ENCODE measurements at regions not wholly inside any gene's neighbourhood (a gene's known extent, or its start where the extent isn't known, plus 50 kb on each side); places are given as distances from the start of the nearest gene placed in this dataset.

- no peak for TF ChIP-seq POLR2A (IDR thresholded peaks at IDR 0.05; ENCODE audit: borderline replicate concordance, extremely low read depth, insufficient read depth, insufficient read length)
- no peak for TF ChIP-seq CTCF (IDR thresholded peaks at IDR 0.05 in 2 of 3, conservative IDR thresholded peaks at IDR 0.05 in 1 of 3; ENCODE audit: borderline replicate concordance in 1 of 3, insufficient read depth in 1 of 3, low read depth in 2 of 3, low read length in 2 of 3)
- no peak for TF ChIP-seq YY1 (IDR thresholded peaks at IDR 0.05; ENCODE audit: extremely low read depth, insufficient replicate concordance, low read depth, low read length)
- TF ChIP-seq REST (IDR thresholded peaks at IDR 0.05; ENCODE audit: low read depth), result no peak
- no peak for TF ChIP-seq RAD21 (IDR thresholded peaks at IDR 0.05; ENCODE audit: low read depth)
- no peak for TF ChIP-seq POLR2AphosphoS5 (IDR thresholded peaks at IDR 0.05; ENCODE audit: low read depth, low read length)
- no peak for TF ChIP-seq EZH2 (IDR thresholded peaks at IDR 0.05)
Measured at GRCh38 chr7:85343484-85343883, 156.6 kb upstream of the SEMA3D start.
